ENCODE measurements at regions not wholly inside any gene's neighbourhood (a gene's known extent, or its start where the extent isn't known, plus 50 kb on each side); places are given as distances from the start of the nearest gene placed in this dataset.

DNA sequence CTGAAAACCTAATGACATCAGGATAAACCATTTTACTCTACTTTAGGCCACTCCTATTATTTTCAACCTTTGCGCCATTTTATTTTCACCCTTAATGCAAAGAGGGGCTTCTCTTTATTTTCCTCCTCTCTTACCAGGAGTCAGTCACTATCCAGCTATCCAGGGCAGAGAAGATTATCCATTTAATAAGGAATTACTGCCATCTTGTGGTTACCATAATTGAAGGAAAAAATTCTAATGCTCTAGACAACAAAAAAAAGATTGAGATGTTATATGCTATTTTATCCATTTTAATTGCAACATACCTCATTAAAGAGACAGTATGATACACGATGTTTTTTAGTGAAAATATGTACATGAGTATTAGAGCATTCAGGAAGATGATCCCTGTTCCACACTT, 514.5 kb upstream of the FAM241A start (continued):
- TF ChIP-seq, protein P1, sequence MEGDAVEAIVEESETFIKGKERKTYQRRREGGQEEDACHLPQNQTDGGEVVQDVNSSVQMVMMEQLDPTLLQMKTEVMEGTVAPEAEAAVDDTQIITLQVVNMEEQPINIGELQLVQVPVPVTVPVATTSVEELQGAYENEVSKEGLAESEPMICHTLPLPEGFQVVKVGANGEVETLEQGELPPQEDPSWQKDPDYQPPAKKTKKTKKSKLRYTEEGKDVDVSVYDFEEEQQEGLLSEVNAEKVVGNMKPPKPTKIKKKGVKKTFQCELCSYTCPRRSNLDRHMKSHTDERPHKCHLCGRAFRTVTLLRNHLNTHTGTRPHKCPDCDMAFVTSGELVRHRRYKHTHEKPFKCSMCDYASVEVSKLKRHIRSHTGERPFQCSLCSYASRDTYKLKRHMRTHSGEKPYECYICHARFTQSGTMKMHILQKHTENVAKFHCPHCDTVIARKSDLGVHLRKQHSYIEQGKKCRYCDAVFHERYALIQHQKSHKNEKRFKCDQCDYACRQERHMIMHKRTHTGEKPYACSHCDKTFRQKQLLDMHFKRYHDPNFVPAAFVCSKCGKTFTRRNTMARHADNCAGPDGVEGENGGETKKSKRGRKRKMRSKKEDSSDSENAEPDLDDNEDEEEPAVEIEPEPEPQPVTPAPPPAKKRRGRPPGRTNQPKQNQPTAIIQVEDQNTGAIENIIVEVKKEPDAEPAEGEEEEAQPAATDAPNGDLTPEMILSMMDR (IDR thresholded peaks at IDR 0.05), result peak; percentile 57
- TF ChIP-seq MAZ (IDR thresholded peaks at IDR 0.05; ENCODE audit: borderline replicate concordance, low read depth, low read length), result no peak
- no peak for TF ChIP-seq RARB (CRISPR knock-in tag; IDR thresholded peaks at IDR 0.05)
- TF ChIP-seq CEBPB (IDR thresholded peaks at IDR 0.05), result peak in 1 of 2 experiments; percentile 13; a peak in 1 of 4 replicates
- TF ChIP-seq HOXA7 (CRISPR knock-in tag; IDR thresholded peaks at IDR 0.05), result no peak
- TF ChIP-seq PHF8 (IDR thresholded peaks at IDR 0.05; ENCODE audit: borderline replicate concordance, low read depth), result no peak
- TF ChIP-seq JUN (IDR thresholded peaks at IDR 0.05), result no peak
- no peak for TF ChIP-seq EP300 (IDR thresholded peaks at IDR 0.05)
- TF ChIP-seq KDM5A (IDR thresholded peaks at IDR 0.05), result no peak
- TF ChIP-seq, protein P2, sequence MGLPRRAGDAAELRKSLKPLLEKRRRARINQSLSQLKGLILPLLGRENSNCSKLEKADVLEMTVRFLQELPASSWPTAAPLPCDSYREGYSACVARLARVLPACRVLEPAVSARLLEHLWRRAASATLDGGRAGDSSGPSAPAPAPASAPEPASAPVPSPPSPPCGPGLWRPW (IDR thresholded peaks at IDR 0.05), result no peak
- TF ChIP-seq FOSB (CRISPR knock-in tag; IDR thresholded peaks at IDR 0.05), result no peak
- no peak for TF ChIP-seq TP53 (CRISPR knock-in tag; IDR thresholded peaks at IDR 0.05)

DNA sequence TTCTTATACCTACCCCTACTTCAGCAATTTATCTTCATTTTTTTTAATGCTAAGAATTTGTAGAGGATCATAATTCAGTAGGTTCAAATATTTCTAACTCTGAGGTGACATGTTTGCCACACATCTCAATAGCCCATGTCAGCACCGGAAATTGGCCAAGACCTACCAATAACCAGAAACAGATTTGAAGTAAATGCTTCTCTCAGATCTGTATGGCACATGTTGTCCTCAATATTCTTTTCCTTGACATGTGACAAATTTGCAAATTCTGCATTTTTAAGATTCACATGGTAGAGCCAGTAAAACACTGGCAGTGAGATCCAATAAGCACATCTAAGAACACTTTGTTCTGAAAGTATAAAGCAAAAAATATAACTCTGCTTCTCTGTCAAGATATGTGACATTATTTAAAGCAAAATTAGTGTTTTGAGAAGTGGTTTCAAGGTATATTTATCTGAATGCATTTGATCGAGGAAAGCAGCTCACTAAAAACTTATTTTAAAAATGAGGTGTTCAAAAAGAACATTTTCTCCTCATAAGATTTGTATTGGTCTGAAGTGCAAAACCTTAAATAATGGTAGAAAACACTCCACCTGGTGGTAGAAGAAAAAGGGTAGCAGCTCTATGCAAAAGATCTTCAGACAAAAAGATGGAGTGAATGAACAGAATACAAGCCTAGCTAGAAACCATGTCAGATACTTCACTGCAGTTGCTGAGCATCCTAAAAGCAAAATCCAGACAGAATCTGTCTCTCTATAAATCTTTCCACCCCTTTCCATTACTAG, 513.8 kb upstream of the FAM241A start:
- Histone ChIP-seq H3K9me3 (no peaks in the 10 kb centered on the region), H3K4me3 (no peak overlapping the region), H3K4me1 (peaks cover 14% of the 10 kb centered on the region), H3K27ac (no peak overlapping the region), H3K4me2 (no peak overlapping the region)
- ChIA-PET CTCF (interaction anchor here (0.6 to 1.6 kb wide), 8 partner anchors 10 to 1009 kb away, joined by 3 to 8 read pairs (median 3); no protein-coding TSS in a partner anchor), POLR2A (no interaction called here)
- DNase-seq (ENCODE audit: low read depth in 1 of 2, low spot score in 1 of 2), result no peak
- FAIRE-seq, result no peak
- WGBS (ENCODE audit: missing lambda C conversion rate), result 22% methylated on average over 2 of the region's 2 CpGs
- ATAC-seq, result peak; percentile 68 to 78; a peak in 5 of 6 replicates
- TF ChIP-seq HOXB5 (CRISPR knock-in tag; IDR thresholded peaks at IDR 0.05), result no peak
- TF ChIP-seq FOXS1 (CRISPR knock-in tag; IDR thresholded peaks at IDR 0.05), result no peak
- TF ChIP-seq NFE2L2 (conservative IDR thresholded peaks at IDR 0.05; ENCODE audit: low read length), result no peak
- TF ChIP-seq RAD21 (conservative IDR thresholded peaks at IDR 0.05 in 1 of 2, IDR thresholded peaks at IDR 0.05 in 1 of 2), result peak; percentile 13 to 22; a peak in 1 of 5 replicates
- no peak for TF ChIP-seq SREBF2 (IDR thresholded peaks at IDR 0.05)
- TF ChIP-seq, protein P3, sequence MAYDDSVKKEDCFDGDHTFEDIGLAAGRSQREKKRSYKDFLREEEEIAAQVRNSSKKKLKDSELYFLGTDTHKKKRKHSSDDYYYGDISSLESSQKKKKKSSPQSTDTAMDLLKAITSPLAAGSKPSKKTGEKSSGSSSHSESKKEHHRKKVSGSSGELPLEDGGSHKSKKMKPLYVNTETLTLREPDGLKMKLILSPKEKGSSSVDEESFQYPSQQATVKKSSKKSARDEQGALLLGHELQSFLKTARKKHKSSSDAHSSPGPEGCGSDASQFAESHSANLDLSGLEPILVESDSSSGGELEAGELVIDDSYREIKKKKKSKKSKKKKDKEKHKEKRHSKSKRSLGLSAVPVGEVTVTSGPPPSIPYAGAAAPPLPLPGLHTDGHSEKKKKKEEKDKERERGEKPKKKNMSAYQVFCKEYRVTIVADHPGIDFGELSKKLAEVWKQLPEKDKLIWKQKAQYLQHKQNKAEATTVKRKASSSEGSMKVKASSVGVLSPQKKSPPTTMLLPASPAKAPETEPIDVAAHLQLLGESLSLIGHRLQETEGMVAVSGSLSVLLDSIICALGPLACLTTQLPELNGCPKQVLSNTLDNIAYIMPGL (CRISPR knock-in tag; IDR thresholded peaks at IDR 0.05; ENCODE audit: borderline replicate concordance), result no peak
- TF ChIP-seq, protein P4, sequence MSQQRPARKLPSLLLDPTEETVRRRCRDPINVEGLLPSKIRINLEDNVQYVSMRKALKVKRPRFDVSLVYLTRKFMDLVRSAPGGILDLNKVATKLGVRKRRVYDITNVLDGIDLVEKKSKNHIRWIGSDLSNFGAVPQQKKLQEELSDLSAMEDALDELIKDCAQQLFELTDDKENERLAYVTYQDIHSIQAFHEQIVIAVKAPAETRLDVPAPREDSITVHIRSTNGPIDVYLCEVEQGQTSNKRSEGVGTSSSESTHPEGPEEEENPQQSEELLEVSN (IDR thresholded peaks at IDR 0.05; ENCODE audit: borderline replicate concordance, low read depth), result no peak
- TF ChIP-seq, protein P5, sequence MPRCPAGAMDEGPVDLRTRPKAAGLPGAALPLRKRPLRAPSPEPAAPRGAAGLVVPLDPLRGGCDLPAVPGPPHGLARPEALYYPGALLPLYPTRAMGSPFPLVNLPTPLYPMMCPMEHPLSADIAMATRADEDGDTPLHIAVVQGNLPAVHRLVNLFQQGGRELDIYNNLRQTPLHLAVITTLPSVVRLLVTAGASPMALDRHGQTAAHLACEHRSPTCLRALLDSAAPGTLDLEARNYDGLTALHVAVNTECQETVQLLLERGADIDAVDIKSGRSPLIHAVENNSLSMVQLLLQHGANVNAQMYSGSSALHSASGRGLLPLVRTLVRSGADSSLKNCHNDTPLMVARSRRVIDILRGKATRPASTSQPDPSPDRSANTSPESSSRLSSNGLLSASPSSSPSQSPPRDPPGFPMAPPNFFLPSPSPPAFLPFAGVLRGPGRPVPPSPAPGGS (IDR thresholded peaks at IDR 0.05), result no peak
- no peak for TF ChIP-seq FOSB (CRISPR knock-in tag; IDR thresholded peaks at IDR 0.05)
- no peak for TF ChIP-seq CBX2 (IDR thresholded peaks at IDR 0.05; ENCODE audit: borderline replicate concordance, low read depth)
- TF ChIP-seq, protein P6, sequence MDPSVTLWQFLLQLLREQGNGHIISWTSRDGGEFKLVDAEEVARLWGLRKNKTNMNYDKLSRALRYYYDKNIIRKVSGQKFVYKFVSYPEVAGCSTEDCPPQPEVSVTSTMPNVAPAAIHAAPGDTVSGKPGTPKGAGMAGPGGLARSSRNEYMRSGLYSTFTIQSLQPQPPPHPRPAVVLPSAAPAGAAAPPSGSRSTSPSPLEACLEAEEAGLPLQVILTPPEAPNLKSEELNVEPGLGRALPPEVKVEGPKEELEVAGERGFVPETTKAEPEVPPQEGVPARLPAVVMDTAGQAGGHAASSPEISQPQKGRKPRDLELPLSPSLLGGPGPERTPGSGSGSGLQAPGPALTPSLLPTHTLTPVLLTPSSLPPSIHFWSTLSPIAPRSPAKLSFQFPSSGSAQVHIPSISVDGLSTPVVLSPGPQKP (IDR thresholded peaks at IDR 0.05; ENCODE audit: low read depth, low read length), result no peak
- TF ChIP-seq HOXB13 (CRISPR knock-in tag; IDR thresholded peaks at IDR 0.05; ENCODE audit: low read depth), result no peak
- TF ChIP-seq CEBPB (IDR thresholded peaks at IDR 0.05), result no peak
- TF ChIP-seq SMC3 (IDR thresholded peaks at IDR 0.05), result peak; percentile 31; the same call in 2 of the 3 replicates
- TF ChIP-seq, protein P1 (IDR thresholded peaks at IDR 0.05), result peak; percentile 35; the same call in 1 of the 3 replicates
- TF ChIP-seq MAFK (IDR thresholded peaks at IDR 0.05; ENCODE audit: partially characterized antibody), result peak; percentile 50
